ENCODE measurements at regions not wholly inside any gene's neighbourhood (a gene's known extent, or its start where the extent isn't known, plus 50 kb on each side); places are given as distances from the start of the nearest gene placed in this dataset.

- no peaks in the 10 kb centered on the region for H3K9me3 Mint-ChIP-seq
- no peaks in the 10 kb centered on the region for H3K27me3 Mint-ChIP-seq (ENCODE audit: low read depth)
- POLR2A ChIA-PET: no interaction called here
- peaks cover 41% of the 10 kb centered on the region for H3K4me1 Mint-ChIP-seq
- DNase-seq (ENCODE audit: low spot score) (no peak), ATAC-seq (no peak)
- no peak overlapping the region for H3K27ac Mint-ChIP-seq
- CTCF ChIA-PET: interaction anchor here (1.7 kb wide), 1 partner anchor 28 kb away, joined by 6 read pairs; no protein-coding TSS in a partner anchor
- no peak overlapping the region for H3K4me3 Mint-ChIP-seq
- H3K36me3 Mint-ChIP-seq: no peaks in the 10 kb centered on the region
- TF ChIP-seq ZNF121 (CRISPR knock-in tag; IDR thresholded peaks at IDR 0.05): no peak
- no peak for TF ChIP-seq TEAD4 (CRISPR knock-in tag; IDR thresholded peaks at IDR 0.05)
These were observed 111.5 kb upstream of the ERCC6L2 start for GRCh38 chr9:95763983-95764382.

- ChIA-PET CTCF (interaction anchor here (1.7 kb wide), 1 partner anchor 27 kb away, joined by 6 read pairs; no protein-coding TSS in a partner anchor), POLR2A (no interaction called here)
- no peak for TF ChIP-seq GRHL2 (CRISPR knock-in tag; IDR thresholded peaks at IDR 0.05; ENCODE audit: insufficient replicate concordance, severe bottlenecking)
- no peak for TF ChIP-seq KAT7 (CRISPR knock-in tag; IDR thresholded peaks at IDR 0.05; ENCODE audit: borderline replicate concordance)
- no peak for TF ChIP-seq ZSCAN18 (CRISPR knock-in tag; IDR thresholded peaks at IDR 0.05)
- TF ChIP-seq IRF2 (CRISPR knock-in tag; IDR thresholded peaks at IDR 0.05; ENCODE audit: borderline replicate concordance, low read depth): no peak
- TF ChIP-seq HMGA2 (CRISPR knock-in tag; IDR thresholded peaks at IDR 0.05): no peak
- TF ChIP-seq USF1 (CRISPR knock-in tag; IDR thresholded peaks at IDR 0.05): no peak
- TF ChIP-seq PRRX2 (CRISPR knock-in tag; IDR thresholded peaks at IDR 0.05): no peak
- TF ChIP-seq PREB (CRISPR knock-in tag; IDR thresholded peaks at IDR 0.05; ENCODE audit: borderline replicate concordance): no peak
- TF ChIP-seq ATF1 (CRISPR knock-in tag; IDR thresholded peaks at IDR 0.05): no peak
- TF ChIP-seq ZNF396 (CRISPR knock-in tag; IDR thresholded peaks at IDR 0.05; ENCODE audit: borderline replicate concordance): no peak
- no peak for TF ChIP-seq NR1H2 (CRISPR knock-in tag; IDR thresholded peaks at IDR 0.05)
- Mint-ChIP-seq H3K4me1 (peaks cover 41% of the 10 kb centered on the region), H3K4me3 (no peak overlapping the region), H3K36me3 (no peaks in the 10 kb centered on the region), H3K9me3 (no peaks in the 10 kb centered on the region), H3K27ac (no peak overlapping the region), H3K27me3 (ENCODE audit: low read depth) (no peaks in the 10 kb centered on the region)
- DNase-seq (ENCODE audit: low spot score) (no peak), ATAC-seq (no peak)
These were observed 112.5 kb upstream of the ERCC6L2 start for GRCh38 chr9:95763006-95763405.

- no peak for DNase-seq (ENCODE audit: low spot score)
- peaks cover 40% of the 10 kb centered on the region for H3K4me1 Mint-ChIP-seq
- TF ChIP-seq SOX15 (CRISPR knock-in tag; IDR thresholded peaks at IDR 0.05) (no peak), SP1 (CRISPR knock-in tag; conservative IDR thresholded peaks at IDR 0.05) (no peak)
- no peaks in the 10 kb centered on the region for H3K36me3 Mint-ChIP-seq
- no peak overlapping the region for H3K4me3 Mint-ChIP-seq
- H3K27me3 Mint-ChIP-seq (ENCODE audit: low read depth): no peaks in the 10 kb centered on the region
- POLR2A ChIA-PET: no interaction called here
- CTCF ChIA-PET: interaction anchor here (2.8 kb wide), 1 partner anchor 26 kb away, joined by 15 read pairs; no protein-coding TSS in a partner anchor
- no peak for ATAC-seq
- no peaks in the 10 kb centered on the region for H3K9me3 Mint-ChIP-seq
- no peak overlapping the region for H3K27ac Mint-ChIP-seq
These were observed 113.2 kb upstream of the ERCC6L2 start for GRCh38 chr9:95762322-95762721.

- no peak for DNase-seq (ENCODE audit: low spot score)
- H3K4me3 Mint-ChIP-seq: no peak overlapping the region
- peaks cover 8% of the 10 kb centered on the region for H3K27me3 Mint-ChIP-seq (ENCODE audit: low read depth)
- no peak for ATAC-seq
- H3K9me3 Mint-ChIP-seq: no peaks in the 10 kb centered on the region
- peaks cover 41% of the 10 kb centered on the region for H3K4me1 Mint-ChIP-seq
- POLR2A ChIA-PET: no interaction called here
- no peaks in the 10 kb centered on the region for H3K36me3 Mint-ChIP-seq
- H3K27ac Mint-ChIP-seq: no peak overlapping the region
- CTCF ChIA-PET: interaction anchor here (1.0 to 2.8 kb wide), 2 partner anchors 24 to 629 kb away, joined by 3 to 15 read pairs; no protein-coding TSS in a partner anchor
- TF ChIP-seq ATF2 (CRISPR knock-in tag; IDR thresholded peaks at IDR 0.05; ENCODE audit: borderline replicate concordance, low read depth): no peak
- TF ChIP-seq ZBTB43 (CRISPR knock-in tag; IDR thresholded peaks at IDR 0.05): no peak
- no peak for TF ChIP-seq KAT7 (CRISPR knock-in tag; IDR thresholded peaks at IDR 0.05; ENCODE audit: borderline replicate concordance)
- TF ChIP-seq TP53 (CRISPR knock-in tag; IDR thresholded peaks at IDR 0.05): no peak
- no peak for TF ChIP-seq USF1 (CRISPR knock-in tag; IDR thresholded peaks at IDR 0.05)
- no peak for TF ChIP-seq USF2 (CRISPR knock-in tag; IDR thresholded peaks at IDR 0.05)
- TF ChIP-seq ZNF138 (CRISPR knock-in tag; conservative IDR thresholded peaks at IDR 0.05): no peak
- TF ChIP-seq TCF7 (CRISPR knock-in tag; IDR thresholded peaks at IDR 0.05; ENCODE audit: low read depth): no peak
- TF ChIP-seq GRHL2 (CRISPR knock-in tag; IDR thresholded peaks at IDR 0.05; ENCODE audit: insufficient replicate concordance, severe bottlenecking): no peak
- TF ChIP-seq NFATC4 (CRISPR knock-in tag; IDR thresholded peaks at IDR 0.05): no peak
- no peak for TF ChIP-seq ETV6 (CRISPR knock-in tag; IDR thresholded peaks at IDR 0.05)
These were observed 114.7 kb upstream of the ERCC6L2 start for GRCh38 chr9:95760791-95761190.

All from WTC11 (cell line).